ENCODE measurements at regions not wholly inside any gene's neighbourhood (a gene's known extent, or its start where the extent isn't known, plus 50 kb on each side); places are given as distances from the start of the nearest gene placed in this dataset.

DNA sequence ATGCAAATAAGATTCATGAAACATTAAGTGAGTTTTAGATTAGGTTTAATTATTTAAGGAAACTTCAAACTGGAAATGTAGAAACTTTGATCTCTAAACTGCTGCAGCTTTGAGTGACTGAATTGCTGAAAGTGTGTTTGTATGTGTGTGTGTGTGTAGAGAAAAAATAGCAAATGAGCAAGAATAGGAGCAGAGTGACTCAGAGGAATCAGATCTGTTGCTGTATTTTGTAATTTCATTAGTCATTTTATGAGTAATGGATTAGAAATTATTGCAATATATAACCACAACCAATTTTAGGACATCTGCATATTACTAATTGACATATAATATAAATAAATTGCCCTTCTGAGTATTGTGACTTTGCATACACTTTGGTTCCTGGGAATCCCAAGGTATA, 52.8 kb upstream of the SLC9A9 start:
- no peak for DNase-seq

DNA sequence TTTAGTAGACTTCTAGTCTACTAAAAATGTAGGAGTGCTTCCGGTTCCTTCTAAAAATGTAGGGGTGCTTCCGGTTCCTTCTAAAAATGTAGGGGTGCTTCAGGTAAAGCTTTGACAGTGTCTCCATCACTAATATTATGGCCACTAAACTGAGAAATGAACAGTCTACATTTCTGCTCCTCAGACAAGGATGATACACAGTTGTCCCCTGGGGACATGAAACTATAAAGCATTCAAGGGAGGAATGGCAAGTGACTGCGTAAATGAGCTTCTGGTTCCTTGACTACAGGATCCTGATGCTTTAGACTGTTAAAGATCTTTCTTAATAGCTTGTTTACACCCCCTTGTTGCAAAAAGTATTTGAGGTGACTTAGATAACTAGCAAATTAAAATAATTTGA, 53.9 kb upstream of the SLC9A9 start:
- DNase-seq: no peak

DNA sequence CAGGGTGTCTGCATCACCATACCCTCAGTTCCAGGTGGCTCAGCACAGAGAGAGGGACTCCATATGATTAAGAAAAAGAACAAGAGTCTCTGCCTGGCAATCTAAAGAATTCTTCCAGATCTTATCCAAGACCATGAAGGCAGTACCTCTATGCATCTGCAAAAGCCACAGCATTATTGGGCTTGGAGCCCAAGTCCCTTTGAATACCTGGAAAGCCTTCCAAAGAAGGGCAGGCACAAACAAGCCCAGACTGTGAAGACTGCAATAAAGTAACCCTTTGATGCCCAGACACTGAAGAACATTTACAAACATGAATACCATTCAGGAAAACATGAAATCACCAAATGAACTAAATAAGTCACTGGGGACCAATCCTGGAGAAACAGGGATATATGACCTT, 60.9 kb upstream of the DIPK2A start:
- no peak for DNase-seq

- DNase-seq: peak; percentile 32
These were observed 57.4 kb upstream of the DIPK2A start for GRCh38 chr3:143914257-143914656.

DNA sequence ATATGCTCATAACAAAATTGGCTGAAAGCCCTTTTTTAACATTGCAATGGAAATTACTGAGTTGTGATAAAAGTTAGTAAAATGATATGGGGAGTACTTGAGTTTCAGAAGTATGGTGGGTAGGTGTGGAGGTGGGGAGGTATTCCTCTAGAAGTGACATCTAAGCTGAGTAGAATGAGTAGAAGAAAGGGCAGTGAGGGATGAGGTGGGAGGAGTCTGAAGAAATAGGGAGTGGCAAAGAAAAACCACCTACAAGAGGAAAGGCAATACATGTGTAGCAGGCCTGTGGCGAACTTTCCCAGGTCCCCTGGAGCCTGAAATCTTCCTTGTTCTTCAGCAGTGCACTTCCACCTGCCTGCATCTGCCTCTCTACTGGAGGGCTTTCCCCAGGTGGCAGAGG, 52.8 kb upstream of the DIPK2A start:
- no peak for DNase-seq

- peak; percentile 21 for DNase-seq
These were observed 50.4 kb upstream of the DIPK2A start for GRCh38 chr3:143921176-143921575.

Measured in hematopoietic multipotent progenitor cell treated with erythropoietin and hydrocortisone succinate and interleukin-3 and kit ligand, for 6 days (in vitro differentiated cells).